ENCODE measurements at regions not wholly inside any gene's neighbourhood (a gene's known extent, or its start where the extent isn't known, plus 50 kb on each side); places are given as distances from the start of the nearest gene placed in this dataset.

DNA sequence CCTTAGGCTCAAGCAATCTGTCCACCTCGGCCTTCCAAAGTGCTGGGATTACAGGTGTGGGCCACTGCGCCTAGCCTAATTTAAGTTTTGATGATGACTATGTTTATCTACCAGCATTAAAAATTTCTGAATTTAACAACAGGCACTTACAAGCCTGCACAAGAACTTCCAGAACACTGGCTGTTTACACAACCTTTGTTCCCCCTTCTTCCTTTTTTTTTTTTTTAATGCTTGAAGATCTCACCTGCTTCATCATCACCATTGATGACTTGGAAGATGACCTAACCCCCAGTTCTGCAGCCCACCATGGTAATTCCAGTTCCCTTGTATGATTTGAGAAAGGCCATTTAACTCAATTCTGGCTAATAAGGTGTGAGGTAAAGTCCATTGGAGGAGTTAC lies 70.4 kb downstream of the GJD2 start:
- Histone ChIP-seq H3K36me3 (ENCODE audit: control insufficient read depth in 4 of 4, insufficient read depth in 3 of 4, low read depth in 1 of 4, low read length in 3 of 4) (no peaks in the 10 kb centered on the region), H3K4me3 (ENCODE audit: low read depth in 1 of 3, low read length in 3 of 3) (no peak overlapping the region), H3K9me3 (ENCODE audit: control insufficient read depth in 4 of 4, low read length in 3 of 4) (peaks cover 0 to 1% (median 0%) of the 10 kb centered on the region in 4 donors), H3K27ac (ENCODE audit: low read depth in 1 of 2, low read length in 2 of 2) (no peak overlapping the region), H3K4me1 (ENCODE audit: control insufficient read depth in 4 of 4, insufficient read depth in 4 of 4, low read length in 3 of 4) (no peaks in the 10 kb centered on the region), H3K9ac (ENCODE audit: low read depth in 1 of 2, low read length in 2 of 2) (no peak overlapping the region), H3K27me3 (ENCODE audit: control insufficient read depth in 4 of 4, insufficient read depth in 4 of 4, low read length in 3 of 4) (peaks cover 0 to 4% (median 0%) of the 10 kb centered on the region in 4 donors)
- TF ChIP-seq YY1 (IDR thresholded peaks at IDR 0.05), result no peak
- TF ChIP-seq GABPA (IDR thresholded peaks at IDR 0.05 in 1 of 2, conservative IDR thresholded peaks at IDR 0.05 in 1 of 2), result no peak
- no peak for TF ChIP-seq HNF4A (conservative IDR thresholded peaks at IDR 0.05)
- no peak for TF ChIP-seq EGR1 (IDR thresholded peaks at IDR 0.05; ENCODE audit: low read depth in 2 of 2)
- TF ChIP-seq RXRA (IDR thresholded peaks at IDR 0.05), result no peak
- TF ChIP-seq, protein P1, sequence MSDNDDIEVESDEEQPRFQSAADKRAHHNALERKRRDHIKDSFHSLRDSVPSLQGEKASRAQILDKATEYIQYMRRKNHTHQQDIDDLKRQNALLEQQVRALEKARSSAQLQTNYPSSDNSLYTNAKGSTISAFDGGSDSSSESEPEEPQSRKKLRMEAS (IDR thresholded peaks at IDR 0.05), result no peak
- WGBS, result 80% methylated on average over 2 of the region's 2 CpGs
- no peak for DNase-seq (ENCODE audit: low spot score)

DNA sequence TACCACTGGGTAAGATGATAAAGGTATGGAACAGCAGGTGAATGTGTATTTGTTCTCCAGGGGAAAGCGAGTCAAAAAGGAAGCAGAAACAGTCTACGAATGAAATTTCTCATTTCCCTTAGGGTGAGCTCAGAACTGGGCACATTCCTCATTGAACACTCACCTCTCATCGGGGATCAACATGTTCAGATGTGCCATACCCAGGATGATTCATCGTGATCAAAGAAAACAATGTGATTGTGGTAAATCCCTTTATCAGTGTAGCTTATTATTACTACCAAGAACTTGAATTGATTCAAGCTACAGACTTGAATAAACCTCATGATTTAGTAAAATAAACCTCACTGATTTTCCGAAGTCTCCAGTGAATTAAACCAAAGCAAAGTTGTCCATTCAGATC lies 72.1 kb downstream of the GJD2 start:
- Histone ChIP-seq H3K9me3 (ENCODE audit: control insufficient read depth in 4 of 4, low read length in 3 of 4) (no peaks in the 10 kb centered on the region), H3K27ac (ENCODE audit: low read depth in 1 of 2, low read length in 2 of 2) (no peak overlapping the region), H3K4me3 (ENCODE audit: low read depth in 1 of 3, low read length in 3 of 3) (no peak overlapping the region), H3K4me1 (ENCODE audit: control insufficient read depth in 4 of 4, insufficient read depth in 4 of 4, low read length in 3 of 4) (no peaks in the 10 kb centered on the region), H3K9ac (ENCODE audit: low read depth in 1 of 2, low read length in 2 of 2) (no peak overlapping the region), H3K36me3 (ENCODE audit: control insufficient read depth in 4 of 4, insufficient read depth in 3 of 4, low read depth in 1 of 4, low read length in 3 of 4) (no peaks in the 10 kb centered on the region), H3K27me3 (ENCODE audit: control insufficient read depth in 4 of 4, insufficient read depth in 4 of 4, low read length in 3 of 4) (peaks cover 0 to 2% (median 0%) of the 10 kb centered on the region in 4 donors)
- DNase-seq (ENCODE audit: low spot score), result no peak
- WGBS, result 78% methylated on average over 5 of the region's 5 CpGs
- TF ChIP-seq YY1 (IDR thresholded peaks at IDR 0.05) (no peak), HNF4A (conservative IDR thresholded peaks at IDR 0.05) (no peak), SP1 (IDR thresholded peaks at IDR 0.05) (no peak), NR2F2 (IDR thresholded peaks at IDR 0.05) (no peak)

DNA sequence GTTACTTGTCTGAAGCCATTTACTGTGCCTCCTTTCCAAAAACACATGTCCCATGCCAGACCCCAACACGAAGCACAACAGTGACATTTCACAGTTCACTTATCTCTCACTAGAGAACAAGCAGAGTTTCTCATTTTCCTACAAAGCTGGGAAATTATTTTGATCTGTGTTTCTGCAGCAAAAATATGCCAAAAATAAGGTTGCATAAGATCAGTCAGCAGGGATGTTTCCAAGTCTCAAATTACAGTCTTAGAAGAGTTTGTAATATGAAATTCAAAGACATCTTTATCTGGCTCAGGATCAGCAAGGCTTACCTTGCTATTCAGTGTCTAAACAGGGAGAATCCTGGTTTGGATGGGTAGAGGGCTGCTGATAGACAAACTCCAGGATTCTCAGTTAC lies 75.5 kb downstream of the GJD2 start:
- H3K9me3 ChIP-seq (ENCODE audit: control insufficient read depth in 4 of 4, low read length in 3 of 4), result no peaks in the 10 kb centered on the region
- H3K27me3 ChIP-seq (ENCODE audit: control insufficient read depth in 4 of 4, insufficient read depth in 4 of 4, low read length in 3 of 4), result peaks cover 0 to 2% (median 0%) of the 10 kb centered on the region in 4 donors
- H3K4me1 ChIP-seq (ENCODE audit: control insufficient read depth in 4 of 4, insufficient read depth in 4 of 4, low read length in 3 of 4), result no peaks in the 10 kb centered on the region
- DNase-seq (ENCODE audit: low spot score), result no peak
- 45% methylated on average over 1 of the region's 1 CpG for WGBS
- no peak overlapping the region for H3K27ac ChIP-seq (ENCODE audit: low read depth in 1 of 2, low read length in 2 of 2)
- no peak for TF ChIP-seq HNF4G (IDR thresholded peaks at IDR 0.05)
- TF ChIP-seq FOXA1 (IDR thresholded peaks at IDR 0.05), result no peak
- TF ChIP-seq NR2F2 (IDR thresholded peaks at IDR 0.05), result no peak
- TF ChIP-seq, protein P2, sequence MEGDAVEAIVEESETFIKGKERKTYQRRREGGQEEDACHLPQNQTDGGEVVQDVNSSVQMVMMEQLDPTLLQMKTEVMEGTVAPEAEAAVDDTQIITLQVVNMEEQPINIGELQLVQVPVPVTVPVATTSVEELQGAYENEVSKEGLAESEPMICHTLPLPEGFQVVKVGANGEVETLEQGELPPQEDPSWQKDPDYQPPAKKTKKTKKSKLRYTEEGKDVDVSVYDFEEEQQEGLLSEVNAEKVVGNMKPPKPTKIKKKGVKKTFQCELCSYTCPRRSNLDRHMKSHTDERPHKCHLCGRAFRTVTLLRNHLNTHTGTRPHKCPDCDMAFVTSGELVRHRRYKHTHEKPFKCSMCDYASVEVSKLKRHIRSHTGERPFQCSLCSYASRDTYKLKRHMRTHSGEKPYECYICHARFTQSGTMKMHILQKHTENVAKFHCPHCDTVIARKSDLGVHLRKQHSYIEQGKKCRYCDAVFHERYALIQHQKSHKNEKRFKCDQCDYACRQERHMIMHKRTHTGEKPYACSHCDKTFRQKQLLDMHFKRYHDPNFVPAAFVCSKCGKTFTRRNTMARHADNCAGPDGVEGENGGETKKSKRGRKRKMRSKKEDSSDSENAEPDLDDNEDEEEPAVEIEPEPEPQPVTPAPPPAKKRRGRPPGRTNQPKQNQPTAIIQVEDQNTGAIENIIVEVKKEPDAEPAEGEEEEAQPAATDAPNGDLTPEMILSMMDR (IDR thresholded peaks at IDR 0.05; ENCODE audit: low read depth, low read length, missing input control), result no peak
- TF ChIP-seq HNF4A (conservative IDR thresholded peaks at IDR 0.05), result no peak
- TF ChIP-seq FOXA2 (IDR thresholded peaks at IDR 0.05), result no peak
- TF ChIP-seq, protein P1 (IDR thresholded peaks at IDR 0.05), result no peak
- no peak for TF ChIP-seq JUND (IDR thresholded peaks at IDR 0.05)
- TF ChIP-seq RXRA (IDR thresholded peaks at IDR 0.05), result no peak
- TF ChIP-seq, protein P3, sequence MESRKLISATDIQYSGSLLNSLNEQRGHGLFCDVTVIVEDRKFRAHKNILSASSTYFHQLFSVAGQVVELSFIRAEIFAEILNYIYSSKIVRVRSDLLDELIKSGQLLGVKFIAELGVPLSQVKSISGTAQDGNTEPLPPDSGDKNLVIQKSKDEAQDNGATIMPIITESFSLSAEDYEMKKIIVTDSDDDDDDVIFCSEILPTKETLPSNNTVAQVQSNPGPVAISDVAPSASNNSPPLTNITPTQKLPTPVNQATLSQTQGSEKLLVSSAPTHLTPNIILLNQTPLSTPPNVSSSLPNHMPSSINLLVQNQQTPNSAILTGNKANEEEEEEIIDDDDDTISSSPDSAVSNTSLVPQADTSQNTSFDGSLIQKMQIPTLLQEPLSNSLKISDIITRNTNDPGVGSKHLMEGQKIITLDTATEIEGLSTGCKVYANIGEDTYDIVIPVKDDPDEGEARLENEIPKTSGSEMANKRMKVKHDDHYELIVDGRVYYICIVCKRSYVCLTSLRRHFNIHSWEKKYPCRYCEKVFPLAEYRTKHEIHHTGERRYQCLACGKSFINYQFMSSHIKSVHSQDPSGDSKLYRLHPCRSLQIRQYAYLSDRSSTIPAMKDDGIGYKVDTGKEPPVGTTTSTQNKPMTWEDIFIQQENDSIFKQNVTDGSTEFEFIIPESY (IDR thresholded peaks at IDR 0.05), result no peak
- no peak for TF ChIP-seq TAF1 (conservative IDR thresholded peaks at IDR 0.05)
- TF ChIP-seq, protein P4, sequence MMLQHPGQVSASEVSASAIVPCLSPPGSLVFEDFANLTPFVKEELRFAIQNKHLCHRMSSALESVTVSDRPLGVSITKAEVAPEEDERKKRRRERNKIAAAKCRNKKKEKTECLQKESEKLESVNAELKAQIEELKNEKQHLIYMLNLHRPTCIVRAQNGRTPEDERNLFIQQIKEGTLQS (IDR thresholded peaks at IDR 0.05), result no peak
- no peak for TF ChIP-seq RAD21 (IDR thresholded peaks at IDR 0.05)
- TF ChIP-seq, protein P5, sequence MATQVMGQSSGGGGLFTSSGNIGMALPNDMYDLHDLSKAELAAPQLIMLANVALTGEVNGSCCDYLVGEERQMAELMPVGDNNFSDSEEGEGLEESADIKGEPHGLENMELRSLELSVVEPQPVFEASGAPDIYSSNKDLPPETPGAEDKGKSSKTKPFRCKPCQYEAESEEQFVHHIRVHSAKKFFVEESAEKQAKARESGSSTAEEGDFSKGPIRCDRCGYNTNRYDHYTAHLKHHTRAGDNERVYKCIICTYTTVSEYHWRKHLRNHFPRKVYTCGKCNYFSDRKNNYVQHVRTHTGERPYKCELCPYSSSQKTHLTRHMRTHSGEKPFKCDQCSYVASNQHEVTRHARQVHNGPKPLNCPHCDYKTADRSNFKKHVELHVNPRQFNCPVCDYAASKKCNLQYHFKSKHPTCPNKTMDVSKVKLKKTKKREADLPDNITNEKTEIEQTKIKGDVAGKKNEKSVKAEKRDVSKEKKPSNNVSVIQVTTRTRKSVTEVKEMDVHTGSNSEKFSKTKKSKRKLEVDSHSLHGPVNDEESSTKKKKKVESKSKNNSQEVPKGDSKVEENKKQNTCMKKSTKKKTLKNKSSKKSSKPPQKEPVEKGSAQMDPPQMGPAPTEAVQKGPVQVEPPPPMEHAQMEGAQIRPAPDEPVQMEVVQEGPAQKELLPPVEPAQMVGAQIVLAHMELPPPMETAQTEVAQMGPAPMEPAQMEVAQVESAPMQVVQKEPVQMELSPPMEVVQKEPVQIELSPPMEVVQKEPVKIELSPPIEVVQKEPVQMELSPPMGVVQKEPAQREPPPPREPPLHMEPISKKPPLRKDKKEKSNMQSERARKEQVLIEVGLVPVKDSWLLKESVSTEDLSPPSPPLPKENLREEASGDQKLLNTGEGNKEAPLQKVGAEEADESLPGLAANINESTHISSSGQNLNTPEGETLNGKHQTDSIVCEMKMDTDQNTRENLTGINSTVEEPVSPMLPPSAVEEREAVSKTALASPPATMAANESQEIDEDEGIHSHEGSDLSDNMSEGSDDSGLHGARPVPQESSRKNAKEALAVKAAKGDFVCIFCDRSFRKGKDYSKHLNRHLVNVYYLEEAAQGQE (IDR thresholded peaks at IDR 0.05), result no peak
- no peak for TF ChIP-seq SP1 (IDR thresholded peaks at IDR 0.05)
- no peak for TF ChIP-seq EGR1 (IDR thresholded peaks at IDR 0.05; ENCODE audit: low read depth in 2 of 2)
- no peak for TF ChIP-seq YY1 (IDR thresholded peaks at IDR 0.05)
- TF ChIP-seq GABPA (IDR thresholded peaks at IDR 0.05 in 1 of 2, conservative IDR thresholded peaks at IDR 0.05 in 1 of 2), result no peak
- no peak overlapping the region for H3K9ac ChIP-seq (ENCODE audit: low read depth in 1 of 2, low read length in 2 of 2)
- H3K4me3 ChIP-seq (ENCODE audit: low read depth in 1 of 3, low read length in 3 of 3), result no peak overlapping the region
- H3K36me3 ChIP-seq (ENCODE audit: control insufficient read depth in 4 of 4, insufficient read depth in 3 of 4, low read depth in 1 of 4, low read length in 3 of 4), result no peaks in the 10 kb centered on the region

Measured in liver (tissue), 8 donors.